Neural cell (in vitro differentiated cells): ENCODE measurements at regions not wholly inside any gene's neighbourhood (a gene's known extent, or its start where the extent isn't known, plus 50 kb on each side); places are given as distances from the start of the nearest gene placed in this dataset.

Source experiments
- H2AFZ ChIP-seq: fragments of 200-600, 300-800 bp; sonication (generic), shearing (Covaris generic); 2 replicates; pipeline ENCODE4 v1.6.0; 2014; ENCODE audit warnings: low read depth, mild to moderate bottlenecking, antibody characterized with exemption, low read length, moderate library complexity
- H3F3A ChIP-seq: fragments of 200-600 bp; shearing (Covaris generic); 2 replicates; pipeline ENCODE4 v1.6.1; 2016; ENCODE audit warnings: mild to moderate bottlenecking, moderate library complexity, mixed read lengths, antibody characterized with exemption, low read length; ENCODE audit not compliant: insufficient read depth, poor library complexity, severe bottlenecking
- H3K27ac ChIP-seq: fragments of 200-600, 300-800 bp; sonication (generic), shearing (Covaris generic); 2 replicates; pipeline ENCODE4 v1.5.1; 2014; ENCODE audit warnings: mild to moderate bottlenecking, low read length, moderate library complexity
- H3K27me3 ChIP-seq: fragments of 300-800, 200-600 bp; sonication (generic), shearing (Covaris generic); 2 replicates; pipeline ENCODE4 v1.6.0; 2014; ENCODE audit warnings: mild to moderate bottlenecking, low read depth, low read length, moderate library complexity; ENCODE audit not compliant: insufficient read depth
- H3K36me3 ChIP-seq: fragments of 300-800, 200-600 bp; sonication (generic), shearing (Covaris generic); 2 replicates; pipeline ENCODE4 v1.5.1; 2014; ENCODE audit warnings: mild to moderate bottlenecking, antibody characterized with exemption, low read length, moderate library complexity; ENCODE audit not compliant: insufficient read depth
- H3K4me2 ChIP-seq: fragments of 300-800, 200-600 bp; sonication (generic), shearing (Covaris generic); 2 replicates; pipeline ENCODE4 v1.6.0; 2014; ENCODE audit warnings: mild to moderate bottlenecking, low read length
- H3K4me3 ChIP-seq: fragments of 300-800, 200-600 bp; sonication (generic), shearing (Covaris generic); 2 replicates; pipeline ENCODE4 v1.5.1; 2014; ENCODE audit warnings: mild to moderate bottlenecking, low read length, moderate library complexity
- H3K79me2 ChIP-seq: fragments of 200-600 bp; shearing (Covaris generic); replicated peaks from 2 replicates; pipeline ENCODE4 v1.6.0; 2014; ENCODE audit warnings: mild to moderate bottlenecking, low read length, moderate library complexity; ENCODE audit not compliant: insufficient read depth
- H3K9ac ChIP-seq: fragments of 300-800, 200-600 bp; sonication (generic), shearing (Covaris generic); 2 replicates; pipeline ENCODE4 v1.6.1; 2016; ENCODE audit warnings: mild to moderate bottlenecking, low read length, mixed read lengths
- H3K9me2 ChIP-seq: fragments of 200-600 bp; shearing (Covaris generic); 2 replicates; pipeline ENCODE4 v1.6.1; 2016; ENCODE audit warnings: mild to moderate bottlenecking, low read length, mixed read lengths; ENCODE audit not compliant: insufficient read depth
- H3K9me3 ChIP-seq: fragments of 200-600, 300-800 bp; sonication (generic), shearing (Covaris generic); 2 replicates; pipeline ENCODE4 v1.6.1; 2016; ENCODE audit warnings: mild to moderate bottlenecking, mixed run types, low read length, moderate library complexity, mixed read lengths
- H4K20me1 ChIP-seq: fragments of 200-600 bp; shearing (Covaris generic); 2 replicates; pipeline ENCODE4 v1.6.1; 2016; ENCODE audit warnings: mild to moderate bottlenecking, mixed run types; ENCODE audit not compliant: insufficient read depth
- EP300 ChIP-seq: fragments of 450-650 bp; conservative IDR thresholded peaks from 2 replicates; pipeline ENCODE4 v1.6.1; 2014; ENCODE audit warnings: antibody characterized with exemption, mild to moderate bottlenecking, moderate library complexity; ENCODE audit not compliant: poor library complexity, severe bottlenecking
- EZH2 ChIP-seq: fragments of 200-600, 300-800 bp; shearing (Covaris generic), sonication (generic); IDR thresholded peaks from 2 replicates; pipeline ENCODE4 v1.6.1; 2014; ENCODE audit warnings: antibody characterized with exemption, low read length, borderline replicate concordance, mild to moderate bottlenecking; ENCODE audit not compliant: insufficient read depth, poor library complexity, severe bottlenecking
- MXI1 ChIP-seq: fragments of 450-650 bp; conservative IDR thresholded peaks from 2 replicates; pipeline ENCODE4 v1.6.1; 2014; ENCODE audit warnings: antibody characterized with exemption, mild to moderate bottlenecking; ENCODE audit not compliant: poor library complexity, severe bottlenecking
- POLR2AphosphoS5 ChIP-seq: IDR thresholded peaks from 2 replicates; pipeline ENCODE4 v1.6.1; 2012
- RAD21 ChIP-seq: fragments of 450-650 bp; conservative IDR thresholded peaks from 2 replicates; pipeline ENCODE4 v1.6.1; 2014; ENCODE audit warnings: antibody characterized with exemption, mild to moderate bottlenecking, moderate library complexity
- SMC3 ChIP-seq: fragments of 450-650 bp; conservative IDR thresholded peaks from 2 replicates; pipeline ENCODE4 v1.6.1; 2014; ENCODE audit warnings: antibody characterized with exemption, mild to moderate bottlenecking, moderate library complexity; ENCODE audit not compliant: poor library complexity
- TAF1 ChIP-seq: IDR thresholded peaks from 2 replicates; pipeline ENCODE4 v1.6.1; 2012; ENCODE audit warnings: low read depth
- TF ChIP-seq, protein P1 (sequence below): IDR thresholded peaks from 2 replicates; pipeline ENCODE4 v1.6.1; 2012; ENCODE audit warnings: borderline replicate concordance
- TF ChIP-seq, protein P2 (sequence below): fragments of 450-650 bp; IDR thresholded peaks from 2 replicates; pipeline ENCODE4 v1.5.1; 2014; ENCODE audit warnings: antibody characterized with exemption, mild to moderate bottlenecking, moderate library complexity; ENCODE audit not compliant: poor library complexity, severe bottlenecking

DNA sequence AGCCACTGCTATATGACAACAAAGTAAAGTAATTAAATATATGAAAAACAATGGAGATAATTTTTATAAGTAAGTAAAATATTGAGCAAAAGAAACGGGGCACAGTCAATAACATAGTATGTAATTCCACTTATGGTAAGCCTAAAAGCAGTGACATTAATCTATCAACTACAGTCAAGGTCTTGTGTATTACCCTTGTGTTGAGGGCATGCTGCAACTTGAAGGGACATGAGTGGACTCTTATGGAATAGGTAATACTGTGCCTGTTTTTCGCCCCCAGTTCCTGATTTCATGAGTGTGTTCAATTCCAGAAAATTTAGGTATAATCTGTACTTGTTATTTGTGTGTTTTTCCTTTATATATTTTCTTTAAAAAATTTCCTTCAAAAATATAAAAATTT is 201.3 kb upstream of the SLITRK6 start:
- H3K4me2 ChIP-seq, result no peak overlapping the region
- H3K9ac ChIP-seq, result no peak overlapping the region
- no peaks in the 10 kb centered on the region for H3K9me3 ChIP-seq
- TF ChIP-seq, protein P1, sequence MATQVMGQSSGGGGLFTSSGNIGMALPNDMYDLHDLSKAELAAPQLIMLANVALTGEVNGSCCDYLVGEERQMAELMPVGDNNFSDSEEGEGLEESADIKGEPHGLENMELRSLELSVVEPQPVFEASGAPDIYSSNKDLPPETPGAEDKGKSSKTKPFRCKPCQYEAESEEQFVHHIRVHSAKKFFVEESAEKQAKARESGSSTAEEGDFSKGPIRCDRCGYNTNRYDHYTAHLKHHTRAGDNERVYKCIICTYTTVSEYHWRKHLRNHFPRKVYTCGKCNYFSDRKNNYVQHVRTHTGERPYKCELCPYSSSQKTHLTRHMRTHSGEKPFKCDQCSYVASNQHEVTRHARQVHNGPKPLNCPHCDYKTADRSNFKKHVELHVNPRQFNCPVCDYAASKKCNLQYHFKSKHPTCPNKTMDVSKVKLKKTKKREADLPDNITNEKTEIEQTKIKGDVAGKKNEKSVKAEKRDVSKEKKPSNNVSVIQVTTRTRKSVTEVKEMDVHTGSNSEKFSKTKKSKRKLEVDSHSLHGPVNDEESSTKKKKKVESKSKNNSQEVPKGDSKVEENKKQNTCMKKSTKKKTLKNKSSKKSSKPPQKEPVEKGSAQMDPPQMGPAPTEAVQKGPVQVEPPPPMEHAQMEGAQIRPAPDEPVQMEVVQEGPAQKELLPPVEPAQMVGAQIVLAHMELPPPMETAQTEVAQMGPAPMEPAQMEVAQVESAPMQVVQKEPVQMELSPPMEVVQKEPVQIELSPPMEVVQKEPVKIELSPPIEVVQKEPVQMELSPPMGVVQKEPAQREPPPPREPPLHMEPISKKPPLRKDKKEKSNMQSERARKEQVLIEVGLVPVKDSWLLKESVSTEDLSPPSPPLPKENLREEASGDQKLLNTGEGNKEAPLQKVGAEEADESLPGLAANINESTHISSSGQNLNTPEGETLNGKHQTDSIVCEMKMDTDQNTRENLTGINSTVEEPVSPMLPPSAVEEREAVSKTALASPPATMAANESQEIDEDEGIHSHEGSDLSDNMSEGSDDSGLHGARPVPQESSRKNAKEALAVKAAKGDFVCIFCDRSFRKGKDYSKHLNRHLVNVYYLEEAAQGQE, result no peak
- TF ChIP-seq, protein P2, sequence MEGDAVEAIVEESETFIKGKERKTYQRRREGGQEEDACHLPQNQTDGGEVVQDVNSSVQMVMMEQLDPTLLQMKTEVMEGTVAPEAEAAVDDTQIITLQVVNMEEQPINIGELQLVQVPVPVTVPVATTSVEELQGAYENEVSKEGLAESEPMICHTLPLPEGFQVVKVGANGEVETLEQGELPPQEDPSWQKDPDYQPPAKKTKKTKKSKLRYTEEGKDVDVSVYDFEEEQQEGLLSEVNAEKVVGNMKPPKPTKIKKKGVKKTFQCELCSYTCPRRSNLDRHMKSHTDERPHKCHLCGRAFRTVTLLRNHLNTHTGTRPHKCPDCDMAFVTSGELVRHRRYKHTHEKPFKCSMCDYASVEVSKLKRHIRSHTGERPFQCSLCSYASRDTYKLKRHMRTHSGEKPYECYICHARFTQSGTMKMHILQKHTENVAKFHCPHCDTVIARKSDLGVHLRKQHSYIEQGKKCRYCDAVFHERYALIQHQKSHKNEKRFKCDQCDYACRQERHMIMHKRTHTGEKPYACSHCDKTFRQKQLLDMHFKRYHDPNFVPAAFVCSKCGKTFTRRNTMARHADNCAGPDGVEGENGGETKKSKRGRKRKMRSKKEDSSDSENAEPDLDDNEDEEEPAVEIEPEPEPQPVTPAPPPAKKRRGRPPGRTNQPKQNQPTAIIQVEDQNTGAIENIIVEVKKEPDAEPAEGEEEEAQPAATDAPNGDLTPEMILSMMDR, result no peak
- no peak for TF ChIP-seq EP300
- no peak for TF ChIP-seq MXI1
- no peak for TF ChIP-seq EZH2
- no peak for TF ChIP-seq SMC3
- TF ChIP-seq POLR2AphosphoS5, result no peak
- no peak overlapping the region for H3K27ac ChIP-seq
- no peaks in the 10 kb centered on the region for H3K36me3 ChIP-seq
- H4K20me1 ChIP-seq, result no peaks in the 10 kb centered on the region
- no peaks in the 10 kb centered on the region for H3K79me2 ChIP-seq
- H3K9me2 ChIP-seq, result no peaks in the 10 kb centered on the region
- H2AFZ ChIP-seq, result no peak overlapping the region
- no peak overlapping the region for H3K4me3 ChIP-seq
- H3F3A ChIP-seq, result no peaks in the 10 kb centered on the region
- no peaks in the 10 kb centered on the region for H3K27me3 ChIP-seq

DNA sequence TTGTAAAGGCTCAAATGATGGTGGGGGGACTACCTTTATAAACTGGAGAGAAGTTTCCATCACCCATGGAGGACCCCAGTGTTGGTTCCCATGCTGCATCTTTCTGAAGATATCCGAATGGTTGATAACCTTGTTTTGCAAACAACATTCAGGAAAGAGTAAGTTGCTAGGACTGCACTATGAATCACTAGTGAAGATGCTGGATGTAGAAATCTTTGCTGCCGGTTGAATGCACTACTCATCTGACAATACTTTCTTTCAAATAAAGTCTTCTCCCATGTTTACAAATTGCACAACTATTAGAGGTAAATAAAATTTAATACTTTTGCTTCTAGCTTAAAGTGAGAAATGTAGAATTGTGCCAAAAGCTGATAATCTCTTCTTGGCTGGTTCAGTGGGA is 198.4 kb upstream of the SLITRK6 start:
- TF ChIP-seq RAD21, result no peak
- no peak for TF ChIP-seq MXI1
- Histone ChIP-seq H3K9me3 (no peaks in the 10 kb centered on the region), H3K4me3 (no peak overlapping the region), H3K9me2 (no peaks in the 10 kb centered on the region), H3K4me2 (no peak overlapping the region), H3K9ac (no peak overlapping the region), H3K27me3 (no peaks in the 10 kb centered on the region), H3K79me2 (no peaks in the 10 kb centered on the region), H2AFZ (no peak overlapping the region), H4K20me1 (no peaks in the 10 kb centered on the region), H3K36me3 (no peaks in the 10 kb centered on the region), H3K27ac (no peak overlapping the region), H3F3A (no peaks in the 10 kb centered on the region)

DNA sequence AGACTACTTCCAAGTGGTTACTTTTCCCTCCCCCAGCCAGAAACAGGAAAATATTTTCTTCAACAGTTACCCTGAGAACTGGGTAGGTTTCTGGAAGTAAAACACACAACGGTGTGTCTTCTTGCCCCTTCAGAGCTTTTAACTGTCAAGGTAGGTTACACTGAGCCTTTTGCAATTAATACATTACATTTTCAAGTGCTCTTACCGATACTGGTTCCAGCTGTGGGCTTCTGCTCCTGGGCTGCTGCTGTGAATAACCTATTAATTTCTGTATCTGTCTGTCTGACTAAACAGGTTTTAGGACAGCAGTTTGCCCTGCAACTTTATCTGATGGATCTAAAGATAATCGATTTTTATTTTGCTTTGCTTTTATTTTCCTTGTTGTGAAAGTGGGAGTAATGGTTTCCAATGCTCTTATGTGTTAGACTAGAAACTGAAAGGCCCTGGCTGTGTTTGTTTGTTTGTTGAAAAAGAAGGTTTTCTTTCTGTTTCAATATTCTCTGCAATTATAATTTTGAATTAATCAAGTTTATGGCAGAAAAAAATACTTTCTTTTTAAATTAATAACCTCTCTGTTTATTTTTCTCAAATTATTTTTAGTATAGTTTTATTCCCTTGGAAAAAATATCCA is 196.7 kb upstream of the SLITRK6 start:
- H3K36me3 ChIP-seq, result no peaks in the 10 kb centered on the region
- no peak overlapping the region for H2AFZ ChIP-seq
- H4K20me1 ChIP-seq, result no peaks in the 10 kb centered on the region
- no peak for TF ChIP-seq SMC3
- TF ChIP-seq EZH2, result no peak
- no peak for TF ChIP-seq RAD21
- TF ChIP-seq EP300, result no peak
- TF ChIP-seq MXI1, result no peak
- no peak for TF ChIP-seq POLR2AphosphoS5
- TF ChIP-seq, protein P1, result no peak
- no peak for TF ChIP-seq TAF1
- TF ChIP-seq, protein P2, result no peak
- H3K27me3 ChIP-seq, result no peaks in the 10 kb centered on the region
- H3K79me2 ChIP-seq, result no peaks in the 10 kb centered on the region
- H3K4me2 ChIP-seq, result no peak overlapping the region
- H3K9me3 ChIP-seq, result no peaks in the 10 kb centered on the region
- no peak overlapping the region for H3K27ac ChIP-seq
- H3K9me2 ChIP-seq, result no peaks in the 10 kb centered on the region
- no peaks in the 10 kb centered on the region for H3F3A ChIP-seq
- no peak overlapping the region for H3K4me3 ChIP-seq
- H3K9ac ChIP-seq, result no peak overlapping the region
